ENCODE measurements at regions not wholly inside any gene's neighbourhood (a gene's known extent, or its start where the extent isn't known, plus 50 kb on each side); places are given as distances from the start of the nearest gene placed in this dataset.

GRCh38 chr14:34025325-34026017 lies 74.6 kb upstream of the EGLN3 start:
- WGBS = 96% methylated on average over 4 of the region's 4 CpGs
- no peak for ATAC-seq
- H3K9me3 ChIP-seq (ENCODE audit: control insufficient read depth, low read length) = no peaks in the 10 kb centered on the region

GRCh38 chr14:34024768-34025144 lies 73.9 kb upstream of the EGLN3 start:
- WGBS = 58% methylated on average over 2 of the region's 2 CpGs
- Histone ChIP-seq H3K27me3 (ENCODE audit: control insufficient read depth, insufficient read depth) (no peaks in the 10 kb centered on the region), H3K4me3 (ENCODE audit: low read length) (no peak overlapping the region), H3K4me1 (ENCODE audit: control insufficient read depth, insufficient read depth, low read length) (no peaks in the 10 kb centered on the region), H3K27ac (ENCODE audit: low read length) (no peak overlapping the region), H3K9me3 (ENCODE audit: control insufficient read depth, low read length) (no peaks in the 10 kb centered on the region)
- intact Hi-C loops (cut with DNase I) = no loop called here
- ATAC-seq (no peak), DNase-seq (no peak)

More at GRCh38 chr14:34025325-34026017, 74.6 kb upstream of the EGLN3 start:
- intact Hi-C loops (cut with DNase I) = no loop called here
- DNase-seq = no peak
- Histone ChIP-seq H3K27ac (ENCODE audit: low read length) (no peak overlapping the region), H3K4me1 (ENCODE audit: control insufficient read depth, insufficient read depth, low read length) (no peaks in the 10 kb centered on the region), H3K4me3 (ENCODE audit: low read length) (no peak overlapping the region), H3K27me3 (ENCODE audit: control insufficient read depth, insufficient read depth) (no peaks in the 10 kb centered on the region)

- Histone ChIP-seq H3K27ac (ENCODE audit: low read length) (no peak overlapping the region), H3K4me1 (ENCODE audit: control insufficient read depth, insufficient read depth, low read length) (no peaks in the 10 kb centered on the region), H3K27me3 (ENCODE audit: control insufficient read depth, insufficient read depth) (no peaks in the 10 kb centered on the region), H3K4me3 (ENCODE audit: low read length) (no peak overlapping the region), H3K9me3 (ENCODE audit: control insufficient read depth, low read length) (no peaks in the 10 kb centered on the region)
- intact Hi-C loops (cut with DNase I) = no loop called here
- ATAC-seq (no peak), DNase-seq (no peak)
- 84% methylated on average over 13 of the region's 13 CpGs for WGBS
Observed at GRCh38 chr14:34023824-34024767, 73.2 kb upstream of the EGLN3 start.

DNA sequence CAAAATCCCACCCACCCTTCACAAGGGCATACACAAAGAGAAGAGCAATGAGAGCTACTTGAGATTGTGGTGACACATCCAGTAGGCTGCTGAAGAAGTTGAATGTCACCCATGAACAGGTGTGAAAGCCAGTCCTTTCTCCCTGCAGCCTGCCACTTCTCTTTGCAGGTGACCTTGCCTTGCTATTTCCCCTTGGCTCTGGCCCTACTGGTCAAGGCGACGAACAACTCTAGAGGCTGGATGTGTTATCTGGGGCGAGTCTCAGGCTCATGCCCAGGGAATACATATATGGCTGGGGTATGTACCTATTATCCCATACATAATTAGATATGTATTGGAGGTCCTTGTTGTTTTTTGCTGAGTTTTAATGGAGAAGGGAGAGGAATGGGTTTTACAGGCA lies 70.2 kb upstream of the EGLN3 start:
- Histone ChIP-seq H3K9me3 (ENCODE audit: control insufficient read depth, low read length) (no peaks in the 10 kb centered on the region), H3K4me3 (ENCODE audit: low read length) (no peak overlapping the region), H3K27ac (ENCODE audit: low read length) (no peak overlapping the region), H3K4me1 (ENCODE audit: control insufficient read depth, insufficient read depth, low read length) (peaks cover 2% of the 10 kb centered on the region), H3K27me3 (ENCODE audit: control insufficient read depth, insufficient read depth) (no peaks in the 10 kb centered on the region)
- no peak for DNase-seq
- ATAC-seq = no peak
- WGBS = 90% methylated on average over 3 of the region's 3 CpGs
- intact Hi-C loops (cut with DNase I) = no loop called here

DNA sequence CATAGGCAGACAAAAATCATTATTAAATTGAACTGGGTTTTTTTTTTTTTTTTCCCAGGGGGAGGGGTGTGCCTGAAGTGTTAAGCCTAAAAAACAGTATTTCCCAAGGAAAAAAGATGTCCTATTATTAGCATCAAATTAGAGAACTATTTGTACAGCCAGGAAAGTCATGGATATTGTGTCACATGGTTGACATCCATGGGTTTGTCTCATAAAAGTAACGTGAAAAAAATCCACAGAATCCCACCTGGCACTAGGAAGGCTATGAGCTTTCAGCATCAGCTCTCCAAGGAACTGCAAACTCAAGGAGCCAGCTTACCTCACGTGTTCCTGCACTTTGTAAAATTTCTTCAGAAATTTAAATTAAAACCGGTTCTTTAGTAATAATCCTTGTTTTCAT lies 69.1 kb upstream of the EGLN3 start:
- H3K27me3 ChIP-seq (ENCODE audit: control insufficient read depth, insufficient read depth) = no peaks in the 10 kb centered on the region
- no peak overlapping the region for H3K27ac ChIP-seq (ENCODE audit: low read length)
- peaks cover 2% of the 10 kb centered on the region for H3K4me1 ChIP-seq (ENCODE audit: control insufficient read depth, insufficient read depth, low read length)
- 75% methylated on average over 3 of the region's 3 CpGs for WGBS
- no peak for DNase-seq
- no peak overlapping the region for H3K4me3 ChIP-seq (ENCODE audit: low read length)
- peak in 1 of 2 donors; percentile 25 for ATAC-seq
- H3K9me3 ChIP-seq (ENCODE audit: control insufficient read depth, low read length) = no peaks in the 10 kb centered on the region
- intact Hi-C loops (cut with DNase I) = no loop called here

DNA sequence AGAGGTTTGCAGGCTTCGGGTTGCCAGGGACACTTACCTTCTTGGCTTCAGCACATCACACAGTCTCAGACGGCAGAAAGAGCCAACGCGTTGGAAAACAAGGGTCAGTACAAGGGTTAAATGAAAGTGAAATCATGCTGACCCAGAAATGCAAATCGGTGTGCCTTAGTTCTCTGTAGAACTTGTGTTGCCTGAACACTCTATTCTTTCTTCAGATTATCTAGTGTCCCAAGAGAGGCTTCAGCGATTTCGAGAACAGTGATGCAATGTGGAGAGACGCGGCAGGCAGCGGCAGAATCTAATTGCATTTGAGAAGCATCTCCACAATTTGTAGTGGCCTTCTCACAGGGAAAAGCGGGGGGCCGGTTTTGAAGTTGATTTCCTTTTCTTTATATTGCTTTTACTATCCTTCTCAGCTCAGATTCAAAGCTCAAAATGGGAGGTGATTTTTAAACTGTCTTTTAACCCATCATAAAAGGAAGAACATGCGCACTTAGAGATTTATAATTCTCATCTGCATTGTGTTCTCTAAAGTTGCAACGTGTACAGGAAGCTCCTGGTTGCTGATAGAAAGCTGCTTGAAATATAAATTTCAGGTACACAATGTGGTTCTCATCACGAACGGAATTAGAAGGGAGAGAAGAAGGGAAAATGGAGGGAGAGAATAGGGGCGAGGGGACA lies 67.8 kb upstream of the EGLN3 start:
- intact Hi-C loops (cut with DNase I) = no loop called here
- 40% methylated on average over 17 of the region's 17 CpGs for WGBS
- Histone ChIP-seq H3K4me3 (ENCODE audit: low read length) (peak overlapping the region; percentile 28), H3K27ac (ENCODE audit: low read length) (peak overlapping the region; percentile 75), H3K4me1 (ENCODE audit: control insufficient read depth, insufficient read depth, low read length) (peaks cover 2% of the 10 kb centered on the region), H3K9me3 (ENCODE audit: control insufficient read depth, low read length) (no peaks in the 10 kb centered on the region), H3K27me3 (ENCODE audit: control insufficient read depth, insufficient read depth) (no peaks in the 10 kb centered on the region)
- peak; percentile 86 to 91 for ATAC-seq
- peak; percentile 46 to 80 (median 71) for DNase-seq

GRCh38 chr14:34018125-34018524 lies 67.3 kb upstream of the EGLN3 start:
- 59% methylated on average over 5 of the region's 5 CpGs for WGBS

GRCh38 chr14:34015383-34015782 lies 64.5 kb upstream of the EGLN3 start:
- no peak for ATAC-seq
- 96% methylated on average over 2 of the region's 2 CpGs for WGBS

More at GRCh38 chr14:34018125-34018524, 67.3 kb upstream of the EGLN3 start:
- peaks cover 2% of the 10 kb centered on the region for H3K4me1 ChIP-seq (ENCODE audit: control insufficient read depth, insufficient read depth, low read length)
- ATAC-seq (no peak), DNase-seq (no peak)
- H3K4me3 ChIP-seq (ENCODE audit: low read length) = peak overlapping the region; percentile 28
- peak overlapping the region; percentile 75 for H3K27ac ChIP-seq (ENCODE audit: low read length)
- no peaks in the 10 kb centered on the region for H3K27me3 ChIP-seq (ENCODE audit: control insufficient read depth, insufficient read depth)
- H3K9me3 ChIP-seq (ENCODE audit: control insufficient read depth, low read length) = no peaks in the 10 kb centered on the region
- intact Hi-C loops (cut with DNase I) = no loop called here

GRCh38 chr14:34014936-34015335 lies 64.1 kb upstream of the EGLN3 start:
- Histone ChIP-seq H3K27ac (ENCODE audit: low read length) (no peak overlapping the region), H3K27me3 (ENCODE audit: control insufficient read depth, insufficient read depth) (no peaks in the 10 kb centered on the region), H3K4me1 (ENCODE audit: control insufficient read depth, insufficient read depth, low read length) (peaks cover 2% of the 10 kb centered on the region), H3K4me3 (ENCODE audit: low read length) (no peak overlapping the region), H3K9me3 (ENCODE audit: control insufficient read depth, low read length) (no peaks in the 10 kb centered on the region)
- ATAC-seq (no peak), DNase-seq (no peak)
- WGBS = 70% methylated on average over 3 of the region's 3 CpGs
- intact Hi-C loops (cut with DNase I) = no loop called here

More at GRCh38 chr14:34015383-34015782, 64.5 kb upstream of the EGLN3 start:
- no peaks in the 10 kb centered on the region for H3K27me3 ChIP-seq (ENCODE audit: control insufficient read depth, insufficient read depth)
- no peak overlapping the region for H3K27ac ChIP-seq (ENCODE audit: low read length)
- no peak for DNase-seq
- no peaks in the 10 kb centered on the region for H3K9me3 ChIP-seq (ENCODE audit: control insufficient read depth, low read length)
- H3K4me3 ChIP-seq (ENCODE audit: low read length) = no peak overlapping the region
- intact Hi-C loops (cut with DNase I) = no loop called here
- H3K4me1 ChIP-seq (ENCODE audit: control insufficient read depth, insufficient read depth, low read length) = peaks cover 2% of the 10 kb centered on the region

GRCh38 chr14:34013721-34014060 lies 62.8 kb upstream of the EGLN3 start:
- ATAC-seq (no peak), DNase-seq (no peak)
- Histone ChIP-seq H3K27ac (ENCODE audit: low read length) (no peak overlapping the region), H3K9me3 (ENCODE audit: control insufficient read depth, low read length) (no peaks in the 10 kb centered on the region), H3K4me3 (ENCODE audit: low read length) (no peak overlapping the region), H3K27me3 (ENCODE audit: control insufficient read depth, insufficient read depth) (no peaks in the 10 kb centered on the region), H3K4me1 (ENCODE audit: control insufficient read depth, insufficient read depth, low read length) (peaks cover 2% of the 10 kb centered on the region)
- WGBS = 74% methylated on average over 4 of the region's 4 CpGs
- intact Hi-C loops (cut with DNase I) = no loop called here
